HG03039 (cell line): ENCODE measurements at regions not wholly inside any gene's neighbourhood (a gene's known extent, or its start where the extent isn't known, plus 50 kb on each side); places are given as distances from the start of the nearest gene placed in this dataset.
"Not testable (repeated sequence)": the region's sequence is repeated elsewhere in the genome, so short reads cannot be mapped to it uniquely, and the experiment has no call there.

Source experiments
- ATAC-seq: cut with Tn5 transposase; IDR thresholded peaks from one replicate; pipeline ENCODE4 v1.9.1; 2021; ENCODE audit warnings: mild to moderate bottlenecking, moderate library complexity; ENCODE audit not compliant: unreplicated experiment

GRCh38 chr1:91099746-91100621 is 78.1 kb upstream of the ZNF644 start:
- no peak for ATAC-seq

- no peak for ATAC-seq
These were observed 76.6 kb upstream of the ZNF644 start for GRCh38 chr1:91098299-91098906.

GRCh38 chr1:91095321-91095720 is 73.5 kb upstream of the ZNF644 start:
- not testable (repeated sequence) for ATAC-seq

GRCh38 chr1:91092503-91092902 is 70.7 kb upstream of the ZNF644 start:
- no peak for ATAC-seq

GRCh38 chr1:91091812-91092211 is 70.0 kb upstream of the ZNF644 start:
- ATAC-seq = no peak

- ATAC-seq = no peak
These were observed 58.8 kb upstream of the ZNF644 start for GRCh38 chr1:91080650-91081049.

- ATAC-seq = no peak
These were observed 57.0 kb upstream of the ZNF644 start for GRCh38 chr1:91078859-91079258.

- no peak for ATAC-seq
These were observed 55.0 kb upstream of the ZNF644 start for GRCh38 chr1:91076834-91077233.

GRCh38 chr1:91075233-91076135 is 53.6 kb upstream of the ZNF644 start:
- ATAC-seq = no peak

- no peak for ATAC-seq
These were observed 51.5 kb upstream of the ZNF644 start for GRCh38 chr1:91073299-91073698.

GRCh38 chr1:91071838-91072237 is 50.0 kb upstream of the ZNF644 start:
- ATAC-seq = no peak
